KMS-11 (cell line): ENCODE measurements at regions not wholly inside any gene's neighbourhood (a gene's known extent, or its start where the extent isn't known, plus 50 kb on each side); places are given as distances from the start of the nearest gene placed in this dataset.

ENCODE experiments used
- H2AFZ ChIP-seq: fragments of 200-600 bp; sonication (generic); 2 replicates; pipeline ENCODE4 v1.6.1; 2016; ENCODE audit warnings: antibody characterized with exemption, mixed run types, low read depth
- H3K27ac ChIP-seq: fragments of 200-600 bp; sonication (generic); 2 replicates; pipeline ENCODE4 v1.6.1; 2016; ENCODE audit warnings: mild to moderate bottlenecking, mixed run types
- H3K27me3 ChIP-seq: fragments of 200-600 bp; sonication (generic); 2 replicates; pipeline ENCODE4 v1.6.1; 2017; ENCODE audit warnings: mild to moderate bottlenecking, low read depth, mixed run types, moderate library complexity; ENCODE audit not compliant: insufficient read depth
- H3K36me3 ChIP-seq: fragments of 200-600 bp; sonication (generic); 2 replicates; pipeline ENCODE4 v1.6.1; 2017; ENCODE audit warnings: mild to moderate bottlenecking, mixed run types; ENCODE audit not compliant: insufficient read depth
- H3K4me1 ChIP-seq: fragments of 200-600 bp; sonication (generic); 2 replicates; pipeline ENCODE4 v1.6.1; 2016; ENCODE audit warnings: mild to moderate bottlenecking, low read depth, mixed run types; ENCODE audit not compliant: poor library complexity, severe bottlenecking
- H3K4me2 ChIP-seq: fragments of 200-600 bp; sonication (generic); 2 replicates; pipeline ENCODE4 v1.7.0; 2016; ENCODE audit warnings: mild to moderate bottlenecking, mixed run types
- H3K4me3 ChIP-seq: fragments of 200-600 bp; sonication (generic); IDR thresholded peaks from 2 replicates; pipeline ENCODE4 v1.6.1; 2017; ENCODE audit warnings: low read depth, low read length, mixed read lengths; ENCODE audit not compliant: insufficient read depth
- H3K79me2 ChIP-seq: fragments of 200-600 bp; sonication (generic); 2 replicates; pipeline ENCODE4 v1.6.1; 2016; ENCODE audit warnings: low read depth, mixed run types; ENCODE audit not compliant: insufficient read depth
- H3K9ac ChIP-seq: fragments of 200-600 bp; sonication (generic); 2 replicates; pipeline ENCODE4 v1.6.1; 2016; ENCODE audit warnings: mild to moderate bottlenecking, mixed run types
- H4K20me1 ChIP-seq: fragments of 200-600 bp; sonication (generic); 2 replicates; pipeline ENCODE4 v1.6.1; 2016; ENCODE audit warnings: mild to moderate bottlenecking, mixed run types; ENCODE audit not compliant: insufficient read depth
- TF ChIP-seq, protein P1 (sequence below): fragments of 200-600 bp; sonication (generic); conservative IDR thresholded peaks from 2 replicates; pipeline ENCODE4 v1.6.1; 2017; ENCODE audit warnings: low read depth, mild to moderate bottlenecking, antibody characterized with exemption, low read length, moderate library complexity, mixed read lengths

DNA sequence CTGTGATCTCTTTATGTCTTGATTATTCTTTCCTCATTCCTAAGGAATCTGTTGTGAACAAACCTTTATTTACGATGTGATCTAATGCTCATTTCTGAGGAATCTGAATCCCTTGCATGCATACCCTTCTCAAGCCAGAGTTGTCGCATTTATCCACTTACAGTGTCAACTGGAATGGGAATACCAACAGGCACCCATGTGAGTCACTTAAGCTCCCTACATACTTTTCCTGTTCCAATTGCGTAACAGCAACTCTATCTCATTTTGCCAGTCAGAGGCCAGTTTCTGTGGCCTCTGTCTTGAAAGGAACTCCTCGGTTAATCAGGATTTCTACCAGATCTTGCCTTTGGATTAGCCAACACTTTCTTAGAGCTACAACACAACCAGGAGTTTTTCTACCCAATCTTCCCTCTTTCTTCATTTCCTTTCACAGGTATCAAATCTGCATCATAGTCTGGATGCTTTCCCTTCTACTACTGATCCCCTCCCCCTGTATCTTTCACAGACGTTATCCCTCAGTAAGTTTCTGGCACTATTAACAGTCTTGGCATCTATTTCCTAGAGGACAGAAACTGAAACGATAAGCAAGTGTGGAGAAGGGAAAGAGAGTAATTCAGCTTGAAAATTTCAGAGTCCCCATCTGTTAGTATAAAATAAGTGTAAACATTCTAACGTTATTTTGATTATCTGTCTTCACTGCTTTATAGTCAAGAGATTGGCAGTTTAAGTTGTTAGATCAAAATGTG lies 66.8 kb upstream of the BCHE start:
- no peaks in the 10 kb centered on the region for H3K36me3 ChIP-seq
- no peak overlapping the region for H3K4me3 ChIP-seq
- H2AFZ ChIP-seq: no peak overlapping the region
- no peaks in the 10 kb centered on the region for H3K27me3 ChIP-seq
- no peaks in the 10 kb centered on the region for H4K20me1 ChIP-seq
- TF ChIP-seq, protein P1, sequence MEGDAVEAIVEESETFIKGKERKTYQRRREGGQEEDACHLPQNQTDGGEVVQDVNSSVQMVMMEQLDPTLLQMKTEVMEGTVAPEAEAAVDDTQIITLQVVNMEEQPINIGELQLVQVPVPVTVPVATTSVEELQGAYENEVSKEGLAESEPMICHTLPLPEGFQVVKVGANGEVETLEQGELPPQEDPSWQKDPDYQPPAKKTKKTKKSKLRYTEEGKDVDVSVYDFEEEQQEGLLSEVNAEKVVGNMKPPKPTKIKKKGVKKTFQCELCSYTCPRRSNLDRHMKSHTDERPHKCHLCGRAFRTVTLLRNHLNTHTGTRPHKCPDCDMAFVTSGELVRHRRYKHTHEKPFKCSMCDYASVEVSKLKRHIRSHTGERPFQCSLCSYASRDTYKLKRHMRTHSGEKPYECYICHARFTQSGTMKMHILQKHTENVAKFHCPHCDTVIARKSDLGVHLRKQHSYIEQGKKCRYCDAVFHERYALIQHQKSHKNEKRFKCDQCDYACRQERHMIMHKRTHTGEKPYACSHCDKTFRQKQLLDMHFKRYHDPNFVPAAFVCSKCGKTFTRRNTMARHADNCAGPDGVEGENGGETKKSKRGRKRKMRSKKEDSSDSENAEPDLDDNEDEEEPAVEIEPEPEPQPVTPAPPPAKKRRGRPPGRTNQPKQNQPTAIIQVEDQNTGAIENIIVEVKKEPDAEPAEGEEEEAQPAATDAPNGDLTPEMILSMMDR: no peak
- no peak overlapping the region for H3K9ac ChIP-seq
- H3K4me2 ChIP-seq: no peak overlapping the region
- H3K27ac ChIP-seq: no peak overlapping the region
- no peaks in the 10 kb centered on the region for H3K79me2 ChIP-seq
- H3K4me1 ChIP-seq: no peaks in the 10 kb centered on the region

DNA sequence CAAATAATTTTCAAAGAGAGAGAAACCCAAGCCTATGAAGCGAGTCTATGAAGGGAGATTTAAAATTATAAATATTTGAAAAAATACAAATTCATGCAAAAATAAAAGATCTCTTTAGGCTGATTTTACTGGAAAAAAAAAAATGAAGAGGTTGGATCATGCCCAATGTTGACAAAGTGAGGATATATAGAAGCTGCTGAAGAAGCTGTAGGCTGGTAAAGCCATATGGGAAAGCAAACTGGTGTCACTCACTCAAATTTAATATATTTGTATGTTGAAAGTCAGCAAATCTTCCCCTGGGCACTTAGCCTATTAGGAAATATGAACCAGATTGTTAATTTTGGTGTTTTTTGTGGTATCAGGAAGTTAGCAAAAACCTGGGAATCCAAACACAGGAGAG lies 61.8 kb upstream of the BCHE start:
- Histone ChIP-seq H4K20me1 (no peaks in the 10 kb centered on the region), H2AFZ (no peak overlapping the region), H3K27ac (no peak overlapping the region), H3K4me2 (no peak overlapping the region), H3K9ac (no peak overlapping the region), H3K36me3 (no peaks in the 10 kb centered on the region), H3K79me2 (no peaks in the 10 kb centered on the region), H3K4me1 (no peaks in the 10 kb centered on the region), H3K27me3 (no peaks in the 10 kb centered on the region), H3K4me3 (no peak overlapping the region)
- TF ChIP-seq, protein P1: no peak

DNA sequence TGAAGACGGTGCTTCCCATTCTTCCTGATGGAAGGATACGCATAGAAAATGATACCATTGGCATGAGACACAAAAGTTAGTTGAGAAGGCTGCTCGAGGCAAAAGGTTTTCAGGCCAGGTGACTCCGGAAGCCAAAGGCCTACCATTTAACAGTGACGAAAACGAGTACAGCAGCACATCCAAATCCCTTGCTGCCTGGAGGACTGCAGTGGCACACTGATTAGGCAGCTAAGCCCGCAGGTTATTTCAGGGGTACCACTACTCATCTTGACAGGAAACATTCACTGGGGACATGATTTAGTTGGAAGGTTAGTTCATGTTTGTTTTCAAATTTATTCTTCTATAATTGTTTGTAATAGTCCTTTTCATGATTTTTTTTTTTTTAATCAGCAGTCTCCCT lies 59.9 kb upstream of the BCHE start:
- TF ChIP-seq, protein P1: no peak
- Histone ChIP-seq H4K20me1 (no peaks in the 10 kb centered on the region), H3K27me3 (no peaks in the 10 kb centered on the region), H2AFZ (no peak overlapping the region), H3K36me3 (no peaks in the 10 kb centered on the region), H3K27ac (no peak overlapping the region), H3K79me2 (no peaks in the 10 kb centered on the region), H3K4me3 (no peak overlapping the region), H3K4me2 (no peak overlapping the region), H3K4me1 (no peaks in the 10 kb centered on the region), H3K9ac (no peak overlapping the region)

DNA sequence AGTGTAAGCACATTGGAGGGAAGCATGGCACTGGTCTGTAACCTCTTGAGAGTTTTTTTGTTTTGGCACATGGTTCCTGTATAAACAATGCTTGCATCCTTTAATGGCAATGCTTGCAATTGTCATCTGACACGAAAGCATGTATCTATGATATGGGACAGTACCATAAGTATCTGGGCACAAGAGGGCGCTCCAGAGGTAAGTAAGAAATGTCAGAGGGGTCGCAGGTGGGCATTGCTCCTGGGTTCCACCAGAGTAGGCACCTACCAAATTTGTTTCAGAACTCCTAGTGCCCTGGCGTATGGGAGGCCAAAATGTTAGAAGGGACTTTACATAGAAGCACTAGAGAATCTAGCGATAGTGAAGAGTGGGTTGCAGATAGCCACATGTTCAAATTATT lies 58.7 kb upstream of the BCHE start:
- TF ChIP-seq, protein P1: peak; percentile 78
- Histone ChIP-seq H3K79me2 (no peaks in the 10 kb centered on the region), H3K9ac (no peak overlapping the region), H3K36me3 (no peaks in the 10 kb centered on the region), H3K4me3 (no peak overlapping the region), H3K27me3 (no peaks in the 10 kb centered on the region), H3K4me2 (no peak overlapping the region), H2AFZ (no peak overlapping the region), H3K4me1 (no peaks in the 10 kb centered on the region), H4K20me1 (no peaks in the 10 kb centered on the region), H3K27ac (no peak overlapping the region)
